ENCODE measurements at regions not wholly inside any gene's neighbourhood (a gene's known extent, or its start where the extent isn't known, plus 50 kb on each side); places are given as distances from the start of the nearest gene placed in this dataset.

DNA sequence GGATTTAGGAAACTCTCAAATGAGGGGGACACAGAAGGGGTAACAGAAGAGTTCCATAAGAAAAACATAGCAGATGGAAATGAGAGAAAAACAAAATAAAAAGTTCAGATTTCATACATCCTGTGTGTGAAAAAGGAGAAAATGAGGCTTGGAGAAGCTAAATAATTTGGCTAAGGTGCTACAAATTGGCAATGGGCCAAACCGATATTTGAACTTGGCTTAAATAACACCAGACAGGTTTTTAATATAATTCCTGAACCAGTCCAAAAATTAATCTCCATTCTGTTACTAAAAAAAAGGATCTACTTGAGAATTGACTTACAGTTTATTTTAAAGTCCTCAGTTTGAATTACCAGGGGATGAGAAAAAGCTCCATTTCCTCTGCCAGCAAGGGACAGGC, 342.9 kb upstream of the DPH6 start:
- no peak for TF ChIP-seq EZH2 (IDR thresholded peaks at IDR 0.05)
- no peak for TF ChIP-seq CTCF (IDR thresholded peaks at IDR 0.05)
- no peak for TF ChIP-seq EZH2phosphoT487 (IDR thresholded peaks at IDR 0.05)

Data from neural progenitor cell (in vitro differentiated cells).